ENCODE measurements at regions not wholly inside any gene's neighbourhood (a gene's known extent, or its start where the extent isn't known, plus 50 kb on each side); places are given as distances from the start of the nearest gene placed in this dataset.

DNA sequence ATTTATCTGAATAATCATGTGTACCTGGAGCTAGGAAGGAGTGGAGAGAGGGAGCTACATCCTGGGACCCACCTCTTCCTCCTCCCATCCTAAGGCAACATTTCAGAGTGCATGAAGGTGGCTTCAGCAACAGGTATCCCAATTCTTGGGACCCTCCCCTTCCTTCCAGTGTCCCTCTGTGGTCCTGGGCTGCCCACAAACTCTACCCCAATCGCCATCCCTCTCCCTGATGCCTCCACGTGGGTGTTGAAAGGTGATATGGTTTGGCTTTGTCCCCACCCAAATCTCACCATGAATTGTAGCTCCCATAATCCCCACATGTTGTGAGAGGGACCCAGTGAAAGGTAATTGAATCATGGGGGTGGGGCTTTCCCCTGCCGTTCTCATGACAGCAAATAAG is 121.4 kb downstream of the MED10 start:
- TF ChIP-seq, protein P1, sequence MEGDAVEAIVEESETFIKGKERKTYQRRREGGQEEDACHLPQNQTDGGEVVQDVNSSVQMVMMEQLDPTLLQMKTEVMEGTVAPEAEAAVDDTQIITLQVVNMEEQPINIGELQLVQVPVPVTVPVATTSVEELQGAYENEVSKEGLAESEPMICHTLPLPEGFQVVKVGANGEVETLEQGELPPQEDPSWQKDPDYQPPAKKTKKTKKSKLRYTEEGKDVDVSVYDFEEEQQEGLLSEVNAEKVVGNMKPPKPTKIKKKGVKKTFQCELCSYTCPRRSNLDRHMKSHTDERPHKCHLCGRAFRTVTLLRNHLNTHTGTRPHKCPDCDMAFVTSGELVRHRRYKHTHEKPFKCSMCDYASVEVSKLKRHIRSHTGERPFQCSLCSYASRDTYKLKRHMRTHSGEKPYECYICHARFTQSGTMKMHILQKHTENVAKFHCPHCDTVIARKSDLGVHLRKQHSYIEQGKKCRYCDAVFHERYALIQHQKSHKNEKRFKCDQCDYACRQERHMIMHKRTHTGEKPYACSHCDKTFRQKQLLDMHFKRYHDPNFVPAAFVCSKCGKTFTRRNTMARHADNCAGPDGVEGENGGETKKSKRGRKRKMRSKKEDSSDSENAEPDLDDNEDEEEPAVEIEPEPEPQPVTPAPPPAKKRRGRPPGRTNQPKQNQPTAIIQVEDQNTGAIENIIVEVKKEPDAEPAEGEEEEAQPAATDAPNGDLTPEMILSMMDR (IDR thresholded peaks at IDR 0.05): no peak
- TF ChIP-seq POLR2A (IDR thresholded peaks at IDR 0.05): no peak

Measured in Peyer's patch (tissue), 4 donors.